ENCODE measurements at regions not wholly inside any gene's neighbourhood (a gene's known extent, or its start where the extent isn't known, plus 50 kb on each side); places are given as distances from the start of the nearest gene placed in this dataset.

GRCh38 chr6:4581468-4582385, 194.5 kb upstream of the CDYL start:
- Histone ChIP-seq H3K27me3 (replicated peaks; ENCODE audit: insufficient read depth) (no peaks in the 10 kb centered on the region), H3K9me3 (ENCODE audit: low read depth) (no peaks in the 10 kb centered on the region), H3K9me2 (ENCODE audit: insufficient read depth) (no peaks in the 10 kb centered on the region), H3K4me1 (ENCODE audit: insufficient read depth) (peaks cover 52% of the 10 kb centered on the region), H3K27ac (peak overlapping the region; percentile 93), H4K20me1 (ENCODE audit: insufficient read depth) (no peaks in the 10 kb centered on the region), H3K36me3 (ENCODE audit: low read depth) (no peaks in the 10 kb centered on the region), H3K4me2 (ENCODE audit: unreplicated experiment) (peak overlapping the region; percentile 64), H3K79me2 (ENCODE audit: insufficient read depth) (no peaks in the 10 kb centered on the region), H3F3A (ENCODE audit: insufficient read depth) (peaks cover 50% of the 10 kb centered on the region), H3K9ac (peak overlapping the region; percentile 70), H3K4me3 (peak overlapping the region; percentile 20), H2AFZ (0 out of 2 replicates have a peak overlapping the region, but pooled peaks have one; percentile 2)
- peak; percentile 84 for DNase-seq
- in situ Hi-C loops (cut with MboI), result no loop called here
- TF ChIP-seq EZH2 (IDR thresholded peaks at IDR 0.05; ENCODE audit: insufficient read depth, poor library complexity, severe bottlenecking) (no peak), EZH2phosphoT487 (IDR thresholded peaks at IDR 0.05; ENCODE audit: insufficient read depth, low read depth) (no peak)
- WGBS, 2 experiments (ENCODE audit: low coverage in 1 of 2, low lambda C conversion rate in 2 of 2, missing lambda C conversion rate in 2 of 2), result 28 to 31% methylated on average over 6 of the region's 6 CpGs

GRCh38 chr6:4580361-4580760, 195.8 kb upstream of the CDYL start:
- H3K4me1 ChIP-seq (ENCODE audit: insufficient read depth), result peaks cover 56% of the 10 kb centered on the region

GRCh38 chr6:4577406-4577805, 198.8 kb upstream of the CDYL start:
- no peak for TF ChIP-seq EZH2 (IDR thresholded peaks at IDR 0.05; ENCODE audit: insufficient read depth, poor library complexity, severe bottlenecking)
- no peak for TF ChIP-seq EZH2phosphoT487 (IDR thresholded peaks at IDR 0.05; ENCODE audit: insufficient read depth, low read depth)
- H4K20me1 ChIP-seq (ENCODE audit: insufficient read depth), result no peaks in the 10 kb centered on the region
- no peaks in the 10 kb centered on the region for H3K9me2 ChIP-seq (ENCODE audit: insufficient read depth)
- H3F3A ChIP-seq (ENCODE audit: insufficient read depth), result peaks cover 25% of the 10 kb centered on the region
- peak overlapping the region; percentile 18; the same call in 1 of the 2 replicates for H3K9ac ChIP-seq
- DNase-seq, result peak; percentile 92
- WGBS, 2 experiments (ENCODE audit: low coverage in 1 of 2, low lambda C conversion rate in 2 of 2, missing lambda C conversion rate in 2 of 2), result 0 to 11% methylated on average over 2 of the region's 2 CpGs
- H3K4me3 ChIP-seq, result peak overlapping the region; percentile 23; the same call in 1 of the 2 replicates
- H3K4me2 ChIP-seq (ENCODE audit: unreplicated experiment), result peak overlapping the region; percentile 44
- peaks cover 45% of the 10 kb centered on the region for H3K4me1 ChIP-seq (ENCODE audit: insufficient read depth)
- no peaks in the 10 kb centered on the region for H3K36me3 ChIP-seq (ENCODE audit: low read depth)
- in situ Hi-C loops (cut with MboI), result no loop called here
- H3K9me3 ChIP-seq (ENCODE audit: low read depth), result no peaks in the 10 kb centered on the region
- H2AFZ ChIP-seq, result peak overlapping the region; percentile 67
- H3K79me2 ChIP-seq (ENCODE audit: insufficient read depth), result no peaks in the 10 kb centered on the region
- peak overlapping the region; percentile 70 for H3K27ac ChIP-seq
- H3K27me3 ChIP-seq (replicated peaks; ENCODE audit: insufficient read depth), result no peaks in the 10 kb centered on the region

More at GRCh38 chr6:4580361-4580760, 195.8 kb upstream of the CDYL start:
- H3K27me3 ChIP-seq (replicated peaks; ENCODE audit: insufficient read depth), result no peaks in the 10 kb centered on the region
- DNase-seq, result no peak
- no peaks in the 10 kb centered on the region for H3K9me3 ChIP-seq (ENCODE audit: low read depth)
- H3K9ac ChIP-seq, result no peak overlapping the region
- no peak overlapping the region for H3K4me2 ChIP-seq (ENCODE audit: unreplicated experiment)
- H4K20me1 ChIP-seq (ENCODE audit: insufficient read depth), result no peaks in the 10 kb centered on the region
- WGBS, 2 experiments (ENCODE audit: low coverage in 1 of 2, low lambda C conversion rate in 2 of 2, missing lambda C conversion rate in 2 of 2), result 94 to 95% methylated on average over 1 of the region's 1 CpG
- TF ChIP-seq EZH2 (IDR thresholded peaks at IDR 0.05; ENCODE audit: insufficient read depth, poor library complexity, severe bottlenecking) (no peak), EZH2phosphoT487 (IDR thresholded peaks at IDR 0.05; ENCODE audit: insufficient read depth, low read depth) (no peak)
- in situ Hi-C loops (cut with MboI), result no loop called here
- no peak overlapping the region for H3K4me3 ChIP-seq
- H3K36me3 ChIP-seq (ENCODE audit: low read depth), result no peaks in the 10 kb centered on the region
- H3F3A ChIP-seq (ENCODE audit: insufficient read depth), result peaks cover 50% of the 10 kb centered on the region
- no peaks in the 10 kb centered on the region for H3K79me2 ChIP-seq (ENCODE audit: insufficient read depth)
- H3K27ac ChIP-seq, result peak overlapping the region; percentile 93
- H2AFZ ChIP-seq, result no peak overlapping the region
- H3K9me2 ChIP-seq (ENCODE audit: insufficient read depth), result no peaks in the 10 kb centered on the region

- Histone ChIP-seq H3K4me3 (no peak overlapping the region), H3K9me3 (ENCODE audit: low read depth) (no peaks in the 10 kb centered on the region), H3K4me1 (ENCODE audit: insufficient read depth) (peaks cover 28% of the 10 kb centered on the region), H2AFZ (0 out of 2 replicates have a peak overlapping the region, but pooled peaks have one; percentile 7), H3K27ac (no peak overlapping the region), H3K79me2 (ENCODE audit: insufficient read depth) (no peaks in the 10 kb centered on the region), H3K9ac (no peak overlapping the region), H3K4me2 (ENCODE audit: unreplicated experiment) (no peak overlapping the region), H3K9me2 (ENCODE audit: insufficient read depth) (no peaks in the 10 kb centered on the region), H4K20me1 (ENCODE audit: insufficient read depth) (no peaks in the 10 kb centered on the region), H3K27me3 (replicated peaks; ENCODE audit: insufficient read depth) (no peaks in the 10 kb centered on the region), H3K36me3 (ENCODE audit: low read depth) (no peaks in the 10 kb centered on the region), H3F3A (ENCODE audit: insufficient read depth) (peaks cover 8% of the 10 kb centered on the region)
- 85 to 89% methylated on average over 5 of the region's 5 CpGs for WGBS, 2 experiments (ENCODE audit: low coverage in 1 of 2, low lambda C conversion rate in 2 of 2, missing lambda C conversion rate in 2 of 2)
- DNase-seq, result peak; percentile 9
- TF ChIP-seq EZH2phosphoT487 (IDR thresholded peaks at IDR 0.05; ENCODE audit: insufficient read depth, low read depth) (no peak), EZH2 (IDR thresholded peaks at IDR 0.05; ENCODE audit: insufficient read depth, poor library complexity, severe bottlenecking) (no peak)
- in situ Hi-C loops (cut with MboI), result no loop called here
Measured at GRCh38 chr6:4575714-4576113, 200.5 kb upstream of the CDYL start.

Data from GM23248 (cell line).